ENCODE measurements at regions not wholly inside any gene's neighbourhood (a gene's known extent, or its start where the extent isn't known, plus 50 kb on each side); places are given as distances from the start of the nearest gene placed in this dataset.
A peak's percentile ranks its signal among the peaks of the same experiment; 100 is the strongest.
"Not testable (repeated sequence)": the region's sequence is repeated elsewhere in the genome, so short reads cannot be mapped to it uniquely, and the experiment has no call there.

- not testable (repeated sequence) for DNase-seq (ENCODE audit: low spot score)
Measured at GRCh38 chr21:10409786-10410185, 111.6 kb upstream of the TPTE start.

- DNase-seq (ENCODE audit: low spot score): not testable (repeated sequence)
Measured at GRCh38 chr21:10410354-10410929, 110.9 kb upstream of the TPTE start.

GRCh38 chr21:10411776-10412526 is 109.4 kb upstream of the TPTE start:
- not testable (repeated sequence) for DNase-seq (ENCODE audit: low spot score)

GRCh38 chr21:10412928-10413246 is 108.5 kb upstream of the TPTE start:
- not testable (repeated sequence) for DNase-seq (ENCODE audit: low spot score)

GRCh38 chr21:10413247-10414120 is 107.9 kb upstream of the TPTE start:
- DNase-seq (ENCODE audit: low spot score): peak; percentile 5

GRCh38 chr21:10414121-10414924 is 107.1 kb upstream of the TPTE start:
- peak; percentile 2 for DNase-seq (ENCODE audit: low spot score)

- not testable (repeated sequence) for DNase-seq (ENCODE audit: low spot score)
Measured at GRCh38 chr21:10414925-10415254, 106.5 kb upstream of the TPTE start.

GRCh38 chr21:10415456-10415855 is 105.9 kb upstream of the TPTE start:
- DNase-seq (ENCODE audit: low spot score): not testable (repeated sequence)

- DNase-seq (ENCODE audit: low spot score): not testable (repeated sequence)
Measured at GRCh38 chr21:10415859-10416258, 105.5 kb upstream of the TPTE start.

- peak; percentile 9 for DNase-seq (ENCODE audit: low spot score)
Measured at GRCh38 chr21:10416691-10417447, 104.5 kb upstream of the TPTE start.

- DNase-seq (ENCODE audit: low spot score): peak; percentile 27
Measured at GRCh38 chr21:10417551-10418002, 103.8 kb upstream of the TPTE start.

- not testable (repeated sequence) for DNase-seq (ENCODE audit: low spot score)
Measured at GRCh38 chr21:10418250-10419048, 102.9 kb upstream of the TPTE start.

GRCh38 chr21:10421199-10421598 is 100.2 kb upstream of the TPTE start:
- DNase-seq (ENCODE audit: low spot score): not testable (repeated sequence)

GRCh38 chr21:10421601-10422000 is 99.8 kb upstream of the TPTE start:
- DNase-seq (ENCODE audit: low spot score): not testable (repeated sequence)

- DNase-seq (ENCODE audit: low spot score): not testable (repeated sequence)
Measured at GRCh38 chr21:10424097-10424886, 97.1 kb upstream of the TPTE start.

- not testable (repeated sequence) for DNase-seq (ENCODE audit: low spot score)
Measured at GRCh38 chr21:10424887-10425145, 96.6 kb upstream of the TPTE start.

- peak; percentile 21 for DNase-seq (ENCODE audit: low spot score)
Measured at GRCh38 chr21:10425856-10426255, 95.5 kb upstream of the TPTE start.

- not testable (repeated sequence) for DNase-seq (ENCODE audit: low spot score)
Measured at GRCh38 chr21:10426812-10427211, 94.6 kb upstream of the TPTE start.

- peak; percentile 19 for DNase-seq (ENCODE audit: low spot score)
Measured at GRCh38 chr21:10427277-10427676, 94.1 kb upstream of the TPTE start.
